GM18502 (cell line): ENCODE measurements at regions not wholly inside any gene's neighbourhood (a gene's known extent, or its start where the extent isn't known, plus 50 kb on each side); places are given as distances from the start of the nearest gene placed in this dataset.
"Not testable (repeated sequence)": the region's sequence is repeated elsewhere in the genome, so short reads cannot be mapped to it uniquely, and the experiment has no call there.

ENCODE experiments used
- ATAC-seq: cut with Tn5 transposase; IDR thresholded peaks from one replicate; pipeline ENCODE4 v1.9.1; 2021; ENCODE audit warnings: mild to moderate bottlenecking; ENCODE audit not compliant: unreplicated experiment, poor library complexity

- ATAC-seq = no peak
Measured at GRCh38 chr20:53823121-53823764, 229.6 kb upstream of the ZNF217 start.

- ATAC-seq = no peak
Measured at GRCh38 chr20:53822534-53822933, 228.9 kb upstream of the ZNF217 start.

GRCh38 chr20:53819973-53820451, 226.4 kb upstream of the ZNF217 start:
- no peak for ATAC-seq

- no peak for ATAC-seq
Measured at GRCh38 chr20:53818457-53819177, 225.0 kb upstream of the ZNF217 start.

GRCh38 chr20:53817513-53817912, 223.9 kb upstream of the ZNF217 start:
- not testable (repeated sequence) for ATAC-seq

- ATAC-seq = no peak
Measured at GRCh38 chr20:53816872-53817398, 223.3 kb upstream of the ZNF217 start.

GRCh38 chr20:53815509-53815908, 221.9 kb upstream of the ZNF217 start:
- ATAC-seq = no peak

GRCh38 chr20:53814060-53814459, 220.4 kb upstream of the ZNF217 start:
- no peak for ATAC-seq

- no peak for ATAC-seq
Measured at GRCh38 chr20:53813636-53814035, 220.0 kb upstream of the ZNF217 start.

GRCh38 chr20:53811577-53811976, 217.9 kb upstream of the ZNF217 start:
- ATAC-seq = no peak

GRCh38 chr20:53810661-53811355, 217.2 kb upstream of the ZNF217 start:
- ATAC-seq = no peak

- no peak for ATAC-seq
Measured at GRCh38 chr20:53809728-53810365, 216.2 kb upstream of the ZNF217 start.

- ATAC-seq = no peak
Measured at GRCh38 chr20:53809217-53809616, 215.6 kb upstream of the ZNF217 start.

- no peak for ATAC-seq
Measured at GRCh38 chr20:53808733-53809132, 215.1 kb upstream of the ZNF217 start.

GRCh38 chr20:53808302-53808701, 214.7 kb upstream of the ZNF217 start:
- not testable (repeated sequence) for ATAC-seq

- ATAC-seq = no peak
Measured at GRCh38 chr20:53806683-53807401, 213.2 kb upstream of the ZNF217 start.

GRCh38 chr20:53805895-53806384, 212.3 kb upstream of the ZNF217 start:
- no peak for ATAC-seq

GRCh38 chr20:53804920-53805894, 211.6 kb upstream of the ZNF217 start:
- ATAC-seq = no peak

- not testable (repeated sequence) for ATAC-seq
Measured at GRCh38 chr20:53804308-53804707, 210.7 kb upstream of the ZNF217 start.
